ENCODE measurements at regions not wholly inside any gene's neighbourhood (a gene's known extent, or its start where the extent isn't known, plus 50 kb on each side); places are given as distances from the start of the nearest gene placed in this dataset.

DNA sequence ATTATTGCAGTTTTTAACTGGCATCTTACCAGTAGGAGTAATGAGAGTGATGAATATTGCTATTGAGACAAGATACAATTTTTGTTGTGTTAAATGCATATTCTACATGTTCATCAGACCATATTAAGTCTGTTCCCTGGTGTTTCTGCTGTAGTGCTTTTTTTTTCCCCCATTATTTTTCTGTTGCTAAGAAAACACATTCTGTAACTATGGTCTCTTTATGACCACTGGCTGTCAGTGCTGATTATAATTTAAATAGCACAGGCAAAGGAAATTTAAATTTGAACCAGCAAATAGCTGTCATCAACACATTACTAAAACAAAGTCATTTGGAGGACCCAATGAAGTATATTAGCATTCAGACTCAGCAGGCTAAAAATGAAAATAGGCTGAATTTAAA is 98.3 kb upstream of the ANKRD50 start:
- TF ChIP-seq POLR2A (IDR thresholded peaks at IDR 0.05; ENCODE audit: low read depth, low read length): no peak
- FAIRE-seq (no peak), DNase-seq (ENCODE audit: insufficient read length, low spot score) (no peak)

- DNase-seq (ENCODE audit: insufficient read length, low spot score) (no peak), FAIRE-seq (no peak)
- TF ChIP-seq POLR2A (IDR thresholded peaks at IDR 0.05; ENCODE audit: low read depth, low read length): no peak
Measured at GRCh38 chr4:124807421-124807820, 94.9 kb upstream of the ANKRD50 start.

DNA sequence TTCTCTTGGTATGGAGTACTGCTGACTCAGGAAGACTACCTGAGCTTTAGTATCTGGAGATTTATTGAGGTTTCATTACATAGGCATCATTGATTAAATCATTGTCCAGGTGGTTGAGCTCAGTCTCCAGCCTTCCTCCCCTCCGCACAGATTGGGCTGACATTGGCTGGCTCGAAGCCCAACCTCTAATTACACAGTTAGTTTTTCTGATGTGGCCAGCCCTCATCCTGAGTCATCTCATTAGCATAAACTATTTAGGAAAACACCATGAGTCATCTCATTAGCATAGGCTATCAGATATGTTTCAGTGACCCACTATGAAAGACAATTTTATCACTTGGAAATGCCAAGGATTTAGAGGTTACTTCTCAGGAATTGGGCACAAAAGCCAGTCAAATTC is 93.9 kb upstream of the ANKRD50 start:
- no peak for TF ChIP-seq POLR2A (IDR thresholded peaks at IDR 0.05; ENCODE audit: low read depth, low read length)
- DNase-seq (ENCODE audit: insufficient read length, low spot score) (no peak), FAIRE-seq (no peak)

DNA sequence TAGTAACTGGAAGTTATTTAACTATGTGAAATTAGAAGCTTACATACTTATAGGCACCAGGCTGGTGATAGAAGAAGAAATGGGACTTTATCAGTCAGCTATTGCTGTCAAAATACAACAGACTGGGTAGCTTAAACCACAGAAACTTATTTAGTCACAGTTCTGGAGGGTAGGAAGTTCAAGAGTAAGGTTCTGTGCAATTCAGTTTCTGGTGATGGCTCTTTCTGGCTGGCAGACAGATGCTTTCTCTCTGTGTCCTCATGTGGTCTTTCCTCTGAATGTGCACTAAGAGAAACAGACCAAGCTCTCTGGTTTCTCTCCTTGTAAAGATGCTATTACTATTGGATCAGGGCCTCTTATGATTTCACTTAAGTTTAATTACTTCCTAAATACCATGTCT is 92.1 kb upstream of the ANKRD50 start:
- no peak for FAIRE-seq

GRCh38 chr4:124804041-124804440 is 91.5 kb upstream of the ANKRD50 start:
- FAIRE-seq (no peak), DNase-seq (ENCODE audit: insufficient read length, low spot score) (no peak)
- TF ChIP-seq POLR2A (IDR thresholded peaks at IDR 0.05; ENCODE audit: low read depth, low read length): no peak

More for the DNA sequence above, 92.1 kb upstream of the ANKRD50 start:
- no peak for TF ChIP-seq POLR2A (IDR thresholded peaks at IDR 0.05; ENCODE audit: low read depth, low read length)
- DNase-seq (ENCODE audit: insufficient read length, low spot score): no peak

GRCh38 chr4:124803641-124804040 is 91.1 kb upstream of the ANKRD50 start:
- TF ChIP-seq POLR2A (IDR thresholded peaks at IDR 0.05; ENCODE audit: low read depth, low read length): no peak
- FAIRE-seq (no peak), DNase-seq (ENCODE audit: insufficient read length, low spot score) (no peak)

DNA sequence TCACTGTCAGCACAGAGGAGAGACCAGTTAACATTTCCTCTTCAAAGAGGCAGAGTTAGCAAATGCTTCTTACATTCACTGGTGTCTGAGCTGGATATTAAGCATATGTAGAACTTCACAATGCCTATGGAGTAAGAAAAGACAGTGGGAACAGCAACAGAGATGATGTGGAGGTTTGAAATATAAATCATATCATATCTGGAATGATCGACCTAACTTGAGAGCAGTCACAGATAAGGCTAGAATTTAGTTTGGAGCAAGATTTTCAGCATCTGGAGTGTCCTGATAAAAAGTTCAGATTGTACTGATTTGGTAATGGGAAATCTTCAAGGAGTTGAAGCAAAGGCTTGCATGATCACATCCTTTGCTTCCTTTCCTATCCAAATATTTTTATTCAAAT is 90.5 kb upstream of the ANKRD50 start:
- no peak for FAIRE-seq

DNA sequence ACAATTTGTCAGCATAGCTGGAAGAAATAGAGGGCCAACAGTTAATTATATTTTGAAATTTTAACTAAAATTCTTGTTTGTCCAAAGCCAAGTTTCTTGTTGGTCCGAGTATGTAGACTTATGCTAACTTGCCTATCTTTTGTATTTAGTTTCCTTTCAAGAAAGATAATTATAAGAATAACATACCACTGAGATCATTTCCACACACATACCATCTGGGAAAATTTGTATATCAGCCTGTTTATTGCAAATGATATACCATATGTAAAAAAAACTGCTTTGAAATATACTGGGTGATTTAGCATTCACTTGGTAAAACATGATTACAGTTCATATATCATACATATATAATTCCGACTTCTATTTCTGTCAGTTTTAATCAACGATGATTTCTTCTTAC is 84.7 kb upstream of the ANKRD50 start:
- no peak for TF ChIP-seq POLR2A (IDR thresholded peaks at IDR 0.05; ENCODE audit: low read depth, low read length)
- DNase-seq (ENCODE audit: insufficient read length, low spot score) (no peak), FAIRE-seq (no peak)

More for the DNA sequence above, 90.5 kb upstream of the ANKRD50 start:
- no peak for TF ChIP-seq POLR2A (IDR thresholded peaks at IDR 0.05; ENCODE audit: low read depth, low read length)
- DNase-seq (ENCODE audit: insufficient read length, low spot score): no peak

- DNase-seq (ENCODE audit: insufficient read length, low spot score): no peak
- TF ChIP-seq POLR2A (IDR thresholded peaks at IDR 0.05; ENCODE audit: low read depth, low read length): no peak
Measured at GRCh38 chr4:124790471-124790870, 77.9 kb upstream of the ANKRD50 start.

GRCh38 chr4:124786634-124787033 is 74.1 kb upstream of the ANKRD50 start:
- TF ChIP-seq POLR2A (IDR thresholded peaks at IDR 0.05; ENCODE audit: low read depth, low read length): no peak
- no peak for FAIRE-seq
- DNase-seq (ENCODE audit: insufficient read length, low spot score): no peak

More at GRCh38 chr4:124790471-124790870, 77.9 kb upstream of the ANKRD50 start:
- FAIRE-seq: no peak

- FAIRE-seq: no peak
- DNase-seq (ENCODE audit: insufficient read length, low spot score): no peak
- no peak for TF ChIP-seq POLR2A (IDR thresholded peaks at IDR 0.05; ENCODE audit: low read depth, low read length)
Measured at GRCh38 chr4:124785645-124786044, 73.1 kb upstream of the ANKRD50 start.

DNA sequence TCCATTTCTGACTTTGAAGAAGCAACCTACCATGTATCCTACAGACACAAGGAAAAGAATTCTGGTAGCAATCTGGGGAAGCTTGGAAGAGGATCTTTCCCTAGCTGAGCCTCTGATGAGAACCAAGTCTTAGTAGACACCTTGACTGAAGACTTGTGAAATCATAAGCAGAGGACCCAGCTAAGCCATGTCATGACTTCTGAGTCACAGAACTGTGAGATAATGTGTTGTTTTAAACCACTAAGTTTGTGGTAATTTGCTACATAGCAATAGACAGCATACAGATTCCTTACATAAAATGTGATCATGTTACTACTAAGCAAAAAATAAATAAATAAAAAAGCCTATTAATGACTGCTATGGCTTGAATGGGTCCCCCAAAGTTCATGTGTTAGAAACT is 71.3 kb upstream of the ANKRD50 start:
- FAIRE-seq (no peak), DNase-seq (ENCODE audit: insufficient read length, low spot score) (no peak)
- TF ChIP-seq POLR2A (IDR thresholded peaks at IDR 0.05; ENCODE audit: low read depth, low read length): no peak

DNA sequence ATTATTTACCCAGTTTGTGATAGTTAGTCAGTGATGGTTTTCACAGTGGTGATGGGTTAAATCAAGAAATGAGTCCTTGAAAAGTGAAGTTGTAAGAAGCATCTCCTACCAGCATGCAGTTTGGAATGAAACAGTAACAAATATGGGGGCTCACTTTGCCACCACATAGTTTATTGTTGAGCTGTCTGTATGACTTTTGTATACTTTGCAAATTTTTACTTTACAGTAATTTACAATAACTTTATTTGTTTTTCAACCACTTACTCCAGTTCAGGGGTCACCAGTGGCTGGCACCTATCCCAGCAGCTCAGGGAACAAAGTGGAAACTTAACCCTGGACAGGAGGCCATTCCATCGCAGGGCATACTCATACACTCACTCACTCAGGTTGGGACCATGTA is 64.5 kb upstream of the ANKRD50 start:
- FAIRE-seq: no peak
- no peak for DNase-seq (ENCODE audit: insufficient read length, low spot score)
- no peak for TF ChIP-seq POLR2A (IDR thresholded peaks at IDR 0.05; ENCODE audit: low read depth, low read length)

DNA sequence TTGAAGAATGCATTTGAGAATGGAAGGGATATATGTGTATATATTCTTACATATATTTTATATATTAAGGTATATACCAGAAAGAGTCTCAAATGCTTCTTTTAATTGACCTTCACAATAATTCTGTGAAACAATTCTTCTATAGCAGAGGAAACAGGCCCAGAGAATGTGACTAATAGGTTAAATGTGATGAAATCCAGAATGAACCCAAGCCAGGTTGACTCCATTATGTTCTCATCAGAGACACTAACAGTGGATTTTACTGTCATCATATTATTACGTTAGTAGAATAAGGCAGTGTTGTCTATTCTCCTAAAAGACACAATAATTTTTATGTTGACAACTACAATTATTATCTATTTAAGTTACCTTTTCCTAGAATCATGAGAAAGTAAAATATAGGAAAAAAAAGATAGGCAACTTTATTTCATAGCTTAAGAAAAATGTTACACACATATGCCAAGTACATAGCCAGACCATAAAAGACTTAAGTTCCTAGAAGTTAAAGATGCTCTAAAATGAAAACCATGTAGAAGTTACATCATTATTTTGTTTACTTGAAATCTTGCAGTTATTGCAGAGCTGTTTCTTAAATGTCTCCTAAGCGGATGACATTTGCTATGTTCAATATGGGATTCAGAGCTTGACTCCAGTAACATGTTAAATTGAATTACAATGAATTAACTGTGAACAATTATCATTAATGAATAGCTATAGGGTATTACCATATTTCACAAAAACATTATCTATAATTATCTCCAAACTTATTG is 56.2 kb upstream of the ANKRD50 start:
- no peak for TF ChIP-seq POLR2A (IDR thresholded peaks at IDR 0.05; ENCODE audit: low read depth, low read length)
- DNase-seq (ENCODE audit: insufficient read length, low spot score) (no peak), FAIRE-seq (no peak)

DNA sequence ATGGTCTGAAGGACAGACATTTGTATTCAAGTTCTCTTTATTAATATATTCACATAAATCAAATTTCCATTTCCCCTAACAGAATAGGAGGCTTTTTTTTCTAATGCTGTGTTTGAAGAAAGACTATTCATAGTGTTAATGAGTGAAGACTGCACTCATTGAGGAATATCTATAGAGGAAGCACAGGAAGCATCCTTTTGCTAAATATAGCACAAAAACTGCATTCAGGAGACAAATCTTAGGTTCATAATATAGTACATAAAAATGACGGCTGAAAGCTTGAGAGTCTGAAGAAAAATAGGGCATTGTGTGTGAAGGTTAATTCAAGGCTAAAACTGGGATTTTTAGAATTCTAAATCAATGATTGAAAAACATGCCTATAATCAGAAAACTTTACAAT is 50.4 kb upstream of the ANKRD50 start:
- DNase-seq (ENCODE audit: insufficient read length, low spot score) (no peak), FAIRE-seq (no peak)
- TF ChIP-seq POLR2A (IDR thresholded peaks at IDR 0.05; ENCODE audit: low read depth, low read length): no peak
